GM12878 (cell line): ENCODE measurements at regions not wholly inside any gene's neighbourhood (a gene's known extent, or its start where the extent isn't known, plus 50 kb on each side); places are given as distances from the start of the nearest gene placed in this dataset.
"Not testable (repeated sequence)": the region's sequence is repeated elsewhere in the genome, so short reads cannot be mapped to it uniquely, and the experiment has no call there.

Source experiments
- ATAC-seq: fragments of 200-7000 bp; cut with Tn5 transposase; 3 replicates; pipeline ENCODE4 v1.9.1; 2020; ENCODE audit warnings: mild to moderate bottlenecking, moderate library complexity
- BruUV-seq: library from RNA; stranded (reverse); fragments of 400-500 nt; replicated peaks from 2 replicates; lab custom pipeline; 2021; lab: Mats Ljungman, UMichigan
- CTCF ChIA-PET: fragments of 300-600 bp; sonication (Branson Sonifier 250); formaldehyde crosslinking; extraction: SDS; loops from one replicate; lab custom pipeline; 2021; ENCODE audit warnings: inconsistent platforms; lab: Yijun Ruan, JAX
- POLR2A ChIA-PET: fragments of 350-600 bp; formaldehyde crosslinking; extraction: SDS; loops from one replicate; lab custom pipeline; 2021; ENCODE audit warnings: inconsistent platforms; lab: Charles Lee
- RAD21 ChIA-PET: fragments of 300-600 bp; sonication (Branson Sonifier 250); formaldehyde crosslinking; loops from one replicate; lab custom pipeline; 2023; ENCODE audit warnings: antibody characterized with exemption; ENCODE audit not compliant: unreplicated experiment; lab: Charles Lee
- SMC1A ChIA-PET: fragments of 300-600 bp; sonication (Branson Sonifier 250); formaldehyde crosslinking; loops from one replicate; lab custom pipeline; 2023; ENCODE audit not compliant: unreplicated experiment, uncharacterized antibody; lab: Charles Lee
- DNase-seq: peaks from one replicate; pipeline ENCODE4 v3.0.0-alpha.2; 2011; ENCODE audit warnings: low read depth, low spot score
- FAIRE-seq: peaks from 3 replicates; lab custom pipeline; 2011; peaks lifted over from hg19 to GRCh38; lab: Jason Lieb, UNC
- H2AFZ ChIP-seq: 2 replicates; pipeline ENCODE4 v1.6.0; 2011; ENCODE audit warnings: low read depth, low read length, control low read depth; ENCODE audit not compliant: control insufficient read depth
- H3K27ac ChIP-seq: 2 replicates; pipeline ENCODE4 v1.5.1; 2011; ENCODE audit warnings: control low read depth; ENCODE audit not compliant: control insufficient read depth, insufficient read depth
- H3K27me3 ChIP-seq, 2 experiments: replicated peaks in 1 of 2; 2 replicates each; pipeline versions ENCODE4 v1.6.0 to v1.6.1; 2011; ENCODE audit warnings: low read length in 1 of 2; ENCODE audit not compliant: control insufficient read depth in 2 of 2, insufficient read depth in 2 of 2
- H3K36me3 ChIP-seq, 2 experiments: 2 replicates each; pipeline ENCODE4 v1.5.1; 2011; ENCODE audit warnings: low read length in 1 of 2; ENCODE audit not compliant: control insufficient read depth in 2 of 2, insufficient read depth in 2 of 2
- H3K4me1 ChIP-seq: 2 replicates; pipeline ENCODE4 v1.6.1; 2011; ENCODE audit warnings: mild to moderate bottlenecking, low read length, moderate library complexity, mixed read lengths; ENCODE audit not compliant: control insufficient read depth, insufficient read depth
- H3K4me2 ChIP-seq: 2 replicates; pipeline ENCODE4 v1.6.0; 2011; ENCODE audit warnings: control low read depth; ENCODE audit not compliant: control insufficient read depth, insufficient read depth
- H3K4me3 ChIP-seq: fragments of 200-600 bp; sonication (generic); 2 replicates; pipeline ENCODE4 v1.5.1; 2016
- H3K79me2 ChIP-seq: 2 replicates; pipeline ENCODE4 v1.6.0; 2011; ENCODE audit warnings: low read length; ENCODE audit not compliant: control insufficient read depth, insufficient read depth
- H3K9ac ChIP-seq: 2 replicates; pipeline ENCODE4 v1.8.0; 2011; ENCODE audit warnings: low read length, control low read depth, mixed read lengths; ENCODE audit not compliant: control insufficient read depth, insufficient read depth
- H3K9me3 ChIP-seq: replicated peaks from 3 replicates; pipeline ENCODE4 v1.5.1; 2011; ENCODE audit warnings: mild to moderate bottlenecking, low read length; ENCODE audit not compliant: control insufficient read depth, insufficient read depth
- H4K20me1 ChIP-seq: 2 replicates; pipeline ENCODE4 v1.6.0; 2011; ENCODE audit not compliant: control insufficient read depth, insufficient read depth
- ATF7 ChIP-seq: fragments of 450-650 bp; IDR thresholded peaks from 2 replicates; pipeline ENCODE4 v1.6.1; 2016; ENCODE audit warnings: low read depth, mild to moderate bottlenecking
- EED ChIP-seq: sonication (generic); IDR thresholded peaks from 2 replicates; pipeline ENCODE4 v1.6.1; 2016; ENCODE audit warnings: antibody characterized with exemption, low read depth
- HCFC1 ChIP-seq: fragments of 150-350 bp; IDR thresholded peaks from 2 replicates; pipeline ENCODE4 v1.6.1; 2014; ENCODE audit warnings: low read length
- MYB ChIP-seq: fragments of 150-350 bp; IDR thresholded peaks from 2 replicates; pipeline ENCODE4 v1.6.1; 2014; ENCODE audit warnings: mild to moderate bottlenecking, low read depth, low read length, borderline replicate concordance
- NFYA ChIP-seq: IDR thresholded peaks from 2 replicates; pipeline ENCODE4 v1.6.1; 2011; ENCODE audit warnings: low read depth, mild to moderate bottlenecking, low read length, improper control_type of control experiment, borderline replicate concordance
- NR2C2 ChIP-seq: IDR thresholded peaks from 2 replicates; pipeline ENCODE4 v1.6.1; 2011; ENCODE audit warnings: borderline replicate concordance, low read depth; ENCODE audit not compliant: control insufficient read depth, insufficient read length
- RELA ChIP-seq: fragments of 450-650 bp; IDR thresholded peaks from 2 replicates; pipeline ENCODE4 v1.8.0; 2014; ENCODE audit warnings: borderline replicate concordance; ENCODE audit not compliant: partially characterized antibody
- SUPT20H ChIP-seq: IDR thresholded peaks from 2 replicates; pipeline ENCODE4 v1.6.1; 2011; ENCODE audit warnings: low read depth, mild to moderate bottlenecking, low read length, moderate library complexity, borderline replicate concordance; ENCODE audit not compliant: control insufficient read depth
- WGBS: methylation state at CpG from one replicate; pipeline ENCODE4 v1.1.6; 2016; ENCODE audit warnings: low lambda C conversion rate; ENCODE audit not compliant: insufficient replicate concordance, insufficient coverage; ENCODE audit errors: missing lambda C conversion rate; 5-methylcytosine and 5-hydroxymethylcytosine counted together
- in situ Hi-C: fragments of 300-500 bp; cut with MboI; formaldehyde crosslinking; loops from 9 replicates; pipeline ENCODE4 v1.14.3; 2018; ENCODE audit warnings: mixed read lengths
- intact Hi-C: fragments of 100-400 bp; cut with micrococcal nuclease; formaldehyde crosslinking; loops from one replicate; pipeline ENCODE4 v1.14.2; 2022; ENCODE audit not compliant: unreplicated experiment

GRCh38 chr5:12526113-12526512, 621.9 kb upstream of the CTNND2 start:
- Histone ChIP-seq H3K27ac (no peak overlapping the region), H3K27me3 (no peaks in the 10 kb centered on the region), H3K4me3 (no peak overlapping the region), H3K9me3 (no peaks in the 10 kb centered on the region), H3K4me2 (no peak overlapping the region), H3K79me2 (no peaks in the 10 kb centered on the region), H4K20me1 (no peaks in the 10 kb centered on the region), H3K9ac (no peak overlapping the region), H3K36me3 (no peaks in the 10 kb centered on the region), H2AFZ (no peak overlapping the region), H3K4me1 (no peaks in the 10 kb centered on the region)
- no peak for TF ChIP-seq ATF7
- TF ChIP-seq MYB, result no peak
- no peak for TF ChIP-seq SUPT20H
- no peak for TF ChIP-seq NFYA
- no peak for TF ChIP-seq HCFC1
- TF ChIP-seq RELA, result no peak
- TF ChIP-seq EED, result no peak
- intact Hi-C loops, result no loop called here
- no TSS peak for BruUV-seq
- POLR2A ChIA-PET, result no interaction called here
- SMC1A ChIA-PET, result no interaction called here
- 100% methylated on average over 1 of the region's 1 CpG for WGBS
- RAD21 ChIA-PET, result no interaction called here
- ATAC-seq (no peak), DNase-seq (no peak), FAIRE-seq (no peak)
- CTCF ChIA-PET, result no interaction called here
- in situ Hi-C loops, result no loop called here

DNA sequence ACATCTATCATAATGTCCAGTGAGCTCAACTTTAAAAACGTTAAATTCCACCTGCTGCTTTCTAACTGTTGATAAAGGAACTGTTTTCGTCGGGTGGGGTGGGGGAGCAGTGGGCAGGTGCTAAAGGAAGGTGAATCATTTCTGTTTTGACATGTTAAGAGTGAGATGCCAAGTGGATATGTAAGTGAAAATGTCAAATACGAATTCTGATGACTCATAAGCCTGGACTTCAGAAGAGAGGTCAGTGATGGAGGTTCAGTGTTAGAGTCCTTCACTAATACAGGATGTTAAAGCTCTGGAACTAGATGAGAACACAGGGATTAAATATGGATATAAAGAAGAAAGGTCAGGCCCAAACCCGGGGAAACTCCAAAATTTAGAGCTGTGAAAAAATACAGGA, 617.9 kb upstream of the CTNND2 start:
- H3K9me3 ChIP-seq, result no peaks in the 10 kb centered on the region; the same call in 2 of the 3 replicates
- H3K79me2 ChIP-seq, result no peaks in the 10 kb centered on the region
- no peak overlapping the region for H3K4me3 ChIP-seq
- no peak for FAIRE-seq
- H4K20me1 ChIP-seq, result no peaks in the 10 kb centered on the region
- ChIA-PET SMC1A (interaction anchor here (0.8 kb wide), 1 partner anchor 20 kb away, joined by 4 read pairs; no protein-coding TSS in a partner anchor), POLR2A (no interaction called here), CTCF (no interaction called here), RAD21 (no interaction called here)
- 19% methylated on average over 5 of the region's 5 CpGs for WGBS
- no peak for TF ChIP-seq NR2C2
- DNase-seq, result no peak
- no peak overlapping the region for H3K27ac ChIP-seq
- H3K4me1 ChIP-seq, result no peaks in the 10 kb centered on the region
- in situ Hi-C loops (no loop called here), intact Hi-C loops (no loop called here)
- no peak overlapping the region for H3K9ac ChIP-seq
- no peak for ATAC-seq
- no peak overlapping the region for H2AFZ ChIP-seq
- BruUV-seq, result no TSS peak
- no peaks in the 10 kb centered on the region for H3K36me3 ChIP-seq
- no peak overlapping the region for H3K4me2 ChIP-seq
- H3K27me3 ChIP-seq, result no peaks in the 10 kb centered on the region

DNA sequence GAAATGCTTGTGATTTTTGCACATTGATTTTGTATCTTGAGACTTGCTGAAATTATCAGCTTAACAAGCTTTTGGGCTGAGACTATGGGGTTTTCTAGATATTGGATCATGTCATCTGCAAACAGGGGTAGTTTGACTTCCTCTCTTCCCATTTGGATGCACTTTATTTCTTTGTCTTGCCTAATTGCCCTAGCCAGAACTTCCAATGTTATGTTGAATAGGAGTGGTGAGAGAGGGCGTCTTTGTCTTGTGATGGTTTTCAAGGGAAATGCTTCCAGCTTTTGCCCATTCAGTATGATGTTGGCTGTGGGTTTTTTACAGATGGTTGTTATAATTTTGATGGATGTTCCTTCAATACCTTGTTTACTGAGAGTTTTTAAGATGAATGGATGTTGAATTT, 600.7 kb upstream of the CTNND2 start:
- H4K20me1 ChIP-seq, H3K79me2 ChIP-seq, H2AFZ ChIP-seq, H3K9me3 ChIP-seq, DNase-seq, CTCF ChIA-PET, in situ Hi-C loops, H3K9ac ChIP-seq, H3K27me3 ChIP-seq, POLR2A ChIA-PET, RAD21 ChIA-PET, ATAC-seq, H3K36me3 ChIP-seq, intact Hi-C loops, BruUV-seq, H3K27ac ChIP-seq, H3K4me1 ChIP-seq, H3K4me3 ChIP-seq, FAIRE-seq, SMC1A ChIA-PET, H3K4me2 ChIP-seq: not testable (repeated sequence)
- WGBS, result 0% methylated on average over 1 of the region's 1 CpG
